SK-N-SH treated with all-trans-retinoic acid at 6 μM for 48 hours (cell line): ENCODE measurements at regions not wholly inside any gene's neighbourhood (a gene's known extent, or its start where the extent isn't known, plus 50 kb on each side); places are given as distances from the start of the nearest gene placed in this dataset.

Experiments used
- ATAC-seq: fragments of 200-7000 bp; cut with Tn5 transposase; 3 replicates; pipeline ENCODE4 v1.9.1; 2020; ENCODE audit warnings: mild to moderate bottlenecking, moderate library complexity
- BACH2 ChIP-seq: fragments of 250-450 bp; sonication (Bioruptor Pico); IDR thresholded peaks from 2 replicates; pipeline ENCODE4 v1.9.0; 2021; ENCODE audit warnings: mild to moderate bottlenecking, borderline replicate concordance
- CREB5 ChIP-seq: fragments of 250-450 bp; sonication (Bioruptor Pico); IDR thresholded peaks from 2 replicates; pipeline ENCODE4 v1.5.1; 2020; ENCODE audit warnings: low read depth, mild to moderate bottlenecking, moderate library complexity
- CSDC2 ChIP-seq: fragments of 250-450 bp; sonication (Bioruptor Pico); IDR thresholded peaks from 2 replicates; pipeline ENCODE4 v1.5.0; 2020; ENCODE audit warnings: mild to moderate bottlenecking, moderate library complexity
- CSRNP3 ChIP-seq: fragments of 250-450 bp; sonication (Bioruptor Pico); IDR thresholded peaks from 2 replicates; pipeline ENCODE4 v1.5.1; 2021; ENCODE audit warnings: mild to moderate bottlenecking, moderate library complexity
- ESRRG ChIP-seq: fragments of 250-450 bp; sonication (Bioruptor Pico); IDR thresholded peaks from 2 replicates; pipeline ENCODE4 v1.6.1; 2021; ENCODE audit warnings: mild to moderate bottlenecking
- GLIS3 ChIP-seq: fragments of 250-450 bp; sonication (Bioruptor Pico); IDR thresholded peaks from 2 replicates; pipeline ENCODE4 v1.5.0; 2020; ENCODE audit warnings: mild to moderate bottlenecking, moderate library complexity
- ISL1 ChIP-seq: fragments of 250-450 bp; sonication (Bioruptor Pico); IDR thresholded peaks from 2 replicates; pipeline ENCODE4 v2.1.2; 2022; ENCODE audit warnings: mild to moderate bottlenecking, moderate library complexity
- OSR1 ChIP-seq: fragments of 250-450 bp; sonication (Bioruptor Pico); IDR thresholded peaks from 2 replicates; pipeline ENCODE4 v1.8.0; 2022; ENCODE audit warnings: moderate library complexity, mild to moderate bottlenecking, inconsistent platforms
- PATZ1 ChIP-seq: fragments of 250-450 bp; sonication (Bioruptor Pico); IDR thresholded peaks from 2 replicates; pipeline ENCODE4 v1.8.0; 2020; ENCODE audit warnings: mild to moderate bottlenecking, moderate library complexity, borderline replicate concordance
- PPARA ChIP-seq: fragments of 250-450 bp; sonication (Bioruptor Pico); IDR thresholded peaks from 2 replicates; pipeline ENCODE4 v1.5.0; 2020; ENCODE audit warnings: mild to moderate bottlenecking, borderline replicate concordance
- RARB ChIP-seq: fragments of 250-450 bp; sonication (Bioruptor Pico); IDR thresholded peaks from 2 replicates; pipeline ENCODE4 v1.8.0; 2021; ENCODE audit warnings: mild to moderate bottlenecking, moderate library complexity
- SNAI2 ChIP-seq: fragments of 250-450 bp; sonication (Bioruptor Pico); IDR thresholded peaks from 2 replicates; pipeline ENCODE4 v1.5.0; 2020; ENCODE audit warnings: mild to moderate bottlenecking, moderate library complexity
- TCF4 ChIP-seq: fragments of 250-450 bp; sonication (Bioruptor Pico); IDR thresholded peaks from 2 replicates; pipeline ENCODE4 v1.8.0; 2021; ENCODE audit warnings: mild to moderate bottlenecking, moderate library complexity, borderline replicate concordance
- TOX ChIP-seq: fragments of 250-450 bp; sonication (Bioruptor Pico); IDR thresholded peaks from 2 replicates; pipeline ENCODE4 v1.8.0; 2021; ENCODE audit warnings: mild to moderate bottlenecking, moderate library complexity, borderline replicate concordance
- ZC3H10 ChIP-seq: fragments of 250-450 bp; sonication (Bioruptor Pico); IDR thresholded peaks from 2 replicates; pipeline ENCODE4 v1.5.1; 2021; ENCODE audit warnings: mild to moderate bottlenecking, moderate library complexity
- ZFP3 ChIP-seq: fragments of 250-450 bp; sonication (Bioruptor Pico); IDR thresholded peaks from 2 replicates; pipeline ENCODE4 v1.5.0; 2020; ENCODE audit warnings: mild to moderate bottlenecking, moderate library complexity
- ZFP30 ChIP-seq: fragments of 450-650 bp; formaldehyde crosslinking; IDR thresholded peaks from 2 replicates; pipeline ENCODE4 v1.5.0; 2022; ENCODE audit warnings: mild to moderate bottlenecking, moderate library complexity
- ZNF565 ChIP-seq: fragments of 450-650 bp; formaldehyde crosslinking; conservative IDR thresholded peaks from 2 replicates; pipeline ENCODE4 v1.5.0; 2020; ENCODE audit warnings: low read depth, mild to moderate bottlenecking, moderate library complexity
- ZNF70 ChIP-seq: fragments of 450-650 bp; formaldehyde crosslinking; IDR thresholded peaks from 2 replicates; pipeline ENCODE4 v1.5.0; 2020; ENCODE audit warnings: mild to moderate bottlenecking, moderate library complexity
- ZNF8 ChIP-seq: fragments of 450-650 bp; formaldehyde crosslinking; IDR thresholded peaks from 2 replicates; pipeline ENCODE4 v1.5.0; 2020; ENCODE audit warnings: mild to moderate bottlenecking, moderate library complexity
- TF ChIP-seq, protein P1 (sequence below): fragments of 250-450 bp; sonication (Bioruptor Pico); IDR thresholded peaks from 2 replicates; pipeline ENCODE4 v1.5.0; 2020; ENCODE audit warnings: mild to moderate bottlenecking, moderate library complexity

GRCh38 chr7:130831322-130831721 lies 97.3 kb upstream of the KLF14 start (continued):
- TF ChIP-seq, protein P1, sequence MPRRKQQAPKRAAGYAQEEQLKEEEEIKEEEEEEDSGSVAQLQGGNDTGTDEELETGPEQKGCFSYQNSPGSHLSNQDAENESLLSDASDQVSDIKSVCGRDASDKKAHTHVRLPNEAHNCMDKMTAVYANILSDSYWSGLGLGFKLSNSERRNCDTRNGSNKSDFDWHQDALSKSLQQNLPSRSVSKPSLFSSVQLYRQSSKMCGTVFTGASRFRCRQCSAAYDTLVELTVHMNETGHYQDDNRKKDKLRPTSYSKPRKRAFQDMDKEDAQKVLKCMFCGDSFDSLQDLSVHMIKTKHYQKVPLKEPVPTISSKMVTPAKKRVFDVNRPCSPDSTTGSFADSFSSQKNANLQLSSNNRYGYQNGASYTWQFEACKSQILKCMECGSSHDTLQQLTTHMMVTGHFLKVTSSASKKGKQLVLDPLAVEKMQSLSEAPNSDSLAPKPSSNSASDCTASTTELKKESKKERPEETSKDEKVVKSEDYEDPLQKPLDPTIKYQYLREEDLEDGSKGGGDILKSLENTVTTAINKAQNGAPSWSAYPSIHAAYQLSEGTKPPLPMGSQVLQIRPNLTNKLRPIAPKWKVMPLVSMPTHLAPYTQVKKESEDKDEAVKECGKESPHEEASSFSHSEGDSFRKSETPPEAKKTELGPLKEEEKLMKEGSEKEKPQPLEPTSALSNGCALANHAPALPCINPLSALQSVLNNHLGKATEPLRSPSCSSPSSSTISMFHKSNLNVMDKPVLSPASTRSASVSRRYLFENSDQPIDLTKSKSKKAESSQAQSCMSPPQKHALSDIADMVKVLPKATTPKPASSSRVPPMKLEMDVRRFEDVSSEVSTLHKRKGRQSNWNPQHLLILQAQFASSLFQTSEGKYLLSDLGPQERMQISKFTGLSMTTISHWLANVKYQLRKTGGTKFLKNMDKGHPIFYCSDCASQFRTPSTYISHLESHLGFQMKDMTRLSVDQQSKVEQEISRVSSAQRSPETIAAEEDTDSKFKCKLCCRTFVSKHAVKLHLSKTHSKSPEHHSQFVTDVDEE (CRISPR knock-in tag): no peak
- TF ChIP-seq ZFP3 (CRISPR knock-in tag) (no peak), RARB (CRISPR knock-in tag) (no peak), BACH2 (CRISPR knock-in tag) (no peak), TOX (CRISPR knock-in tag) (no peak), CSRNP3 (CRISPR knock-in tag) (no peak), ESRRG (CRISPR knock-in tag) (no peak)
- TF ChIP-seq, all 23 proteins: peak for 0

DNA sequence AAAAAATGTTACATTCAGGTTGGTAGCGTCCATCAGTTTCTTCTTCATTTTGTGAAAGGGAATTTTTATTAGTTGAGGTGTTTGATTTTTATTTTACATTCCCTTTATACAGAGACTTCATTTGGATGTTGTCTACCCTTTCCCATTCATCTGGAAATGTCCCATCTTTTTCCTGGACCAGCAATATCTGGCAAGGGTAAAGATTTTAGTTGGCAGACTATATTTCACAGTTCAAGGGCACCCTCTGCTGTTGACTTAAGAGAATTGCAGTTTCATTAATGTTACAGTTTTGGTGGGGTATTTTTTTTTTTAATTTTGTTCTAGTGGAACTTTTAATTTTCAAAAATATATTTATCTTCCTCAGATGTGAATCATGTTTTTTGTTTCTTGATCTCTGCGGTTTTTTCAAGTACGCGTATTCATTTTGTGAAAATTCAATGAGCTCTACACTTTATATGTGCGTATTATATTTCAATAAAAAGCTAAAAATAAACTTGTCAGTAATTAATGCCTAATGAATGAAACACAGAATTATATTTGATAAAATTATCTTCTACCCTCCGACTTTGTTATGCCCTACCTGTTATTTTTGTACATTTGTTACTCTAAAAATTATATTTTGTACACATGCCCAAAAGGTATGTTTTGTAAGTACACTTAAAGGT lies 97.9 kb upstream of the KLF14 start:
- TF ChIP-seq ESRRG (CRISPR knock-in tag): no peak
- no peak for TF ChIP-seq ZNF565
- no peak for TF ChIP-seq GLIS3 (CRISPR knock-in tag)
- TF ChIP-seq RARB (CRISPR knock-in tag): no peak
- TF ChIP-seq, protein P1 (CRISPR knock-in tag): no peak
- TF ChIP-seq ZFP30 (CRISPR knock-in tag): no peak
- TF ChIP-seq BACH2 (CRISPR knock-in tag): no peak
- TF ChIP-seq, all 23 proteins: peak for 0
- peak; percentile 43; the same call in 1 of the 3 replicates for ATAC-seq

GRCh38 chr7:130838738-130839137 lies 104.7 kb upstream of the KLF14 start:
- ATAC-seq: peak; percentile 68
- TF ChIP-seq CREB5 (CRISPR knock-in tag): no peak
- no peak for TF ChIP-seq ZC3H10 (CRISPR knock-in tag)
- TF ChIP-seq SNAI2: no peak
- TF ChIP-seq RARB (CRISPR knock-in tag): no peak
- no peak for TF ChIP-seq GLIS3 (CRISPR knock-in tag)
- no peak for TF ChIP-seq CSDC2
- TF ChIP-seq ZNF8 (CRISPR knock-in tag): no peak
- TF ChIP-seq, protein P1 (CRISPR knock-in tag): no peak
- TF ChIP-seq TCF4: no peak
- no peak for TF ChIP-seq ZNF70 (CRISPR knock-in tag)
- no peak for TF ChIP-seq PPARA (CRISPR knock-in tag)
- TF ChIP-seq ISL1 (CRISPR knock-in tag): no peak
- TF ChIP-seq PATZ1 (CRISPR knock-in tag): no peak
- TF ChIP-seq TOX (CRISPR knock-in tag): no peak
- no peak for TF ChIP-seq BACH2 (CRISPR knock-in tag)
- no peak for TF ChIP-seq ZFP3 (CRISPR knock-in tag)
- no peak for TF ChIP-seq OSR1 (CRISPR knock-in tag)
